ENCODE measurements at regions not wholly inside any gene's neighbourhood (a gene's known extent, or its start where the extent isn't known, plus 50 kb on each side); places are given as distances from the start of the nearest gene placed in this dataset.

- H3K27me3 ChIP-seq = no peaks in the 10 kb centered on the region
- H3K4me1 ChIP-seq = no peaks in the 10 kb centered on the region
- no peak overlapping the region for H3K27ac ChIP-seq
- DNase-seq (ENCODE audit: low spot score in 2 of 2) = no peak
- H3K9me3 ChIP-seq = no peaks in the 10 kb centered on the region
- intact Hi-C loops (cut with DNase I) = no loop called here
- no peaks in the 10 kb centered on the region for H3K36me3 ChIP-seq
- H3K4me3 ChIP-seq = no peak overlapping the region
- TF ChIP-seq CTCF (IDR thresholded peaks at IDR 0.05) = no peak
These were observed 77.6 kb upstream of the ASTN2 start for GRCh38 chr9:117492476-117492875.

GRCh38 chr9:117491491-117491890 is 76.6 kb upstream of the ASTN2 start:
- Histone ChIP-seq H3K27me3 (no peaks in the 10 kb centered on the region), H3K4me3 (no peak overlapping the region), H3K36me3 (no peaks in the 10 kb centered on the region), H3K4me1 (no peaks in the 10 kb centered on the region), H3K27ac (no peak overlapping the region), H3K9me3 (no peaks in the 10 kb centered on the region)
- no peak for DNase-seq (ENCODE audit: low spot score in 2 of 2)
- TF ChIP-seq CTCF (IDR thresholded peaks at IDR 0.05) = no peak
- intact Hi-C loops (cut with DNase I) = no loop called here

GRCh38 chr9:117490199-117490598 is 75.3 kb upstream of the ASTN2 start:
- Histone ChIP-seq H3K4me1 (no peaks in the 10 kb centered on the region), H3K4me3 (no peak overlapping the region), H3K27ac (no peak overlapping the region), H3K27me3 (no peaks in the 10 kb centered on the region), H3K9me3 (no peaks in the 10 kb centered on the region), H3K36me3 (no peaks in the 10 kb centered on the region)
- intact Hi-C loops (cut with DNase I) = no loop called here
- no peak for DNase-seq (ENCODE audit: low spot score in 2 of 2)
- no peak for TF ChIP-seq CTCF (IDR thresholded peaks at IDR 0.05)

GRCh38 chr9:117488659-117489058 is 73.8 kb upstream of the ASTN2 start:
- Histone ChIP-seq H3K9me3 (no peaks in the 10 kb centered on the region), H3K4me3 (no peak overlapping the region), H3K36me3 (no peaks in the 10 kb centered on the region), H3K27ac (no peak overlapping the region), H3K4me1 (no peaks in the 10 kb centered on the region), H3K27me3 (no peaks in the 10 kb centered on the region)
- TF ChIP-seq CTCF (IDR thresholded peaks at IDR 0.05) = no peak
- DNase-seq (ENCODE audit: low spot score in 2 of 2) = no peak
- intact Hi-C loops (cut with DNase I) = no loop called here

GRCh38 chr9:117487555-117488175 is 72.8 kb upstream of the ASTN2 start:
- intact Hi-C loops (cut with DNase I) = no loop called here
- TF ChIP-seq CTCF (IDR thresholded peaks at IDR 0.05) = peak; percentile 67 to 85 (median 83)
- no peak overlapping the region for H3K27ac ChIP-seq
- no peaks in the 10 kb centered on the region for H3K9me3 ChIP-seq
- peak in 1 of 2 donors; percentile 69 for DNase-seq (ENCODE audit: low spot score in 2 of 2)
- peak overlapping the region in 1 of 2 donors; percentile 28 for H3K4me3 ChIP-seq
- no peaks in the 10 kb centered on the region for H3K36me3 ChIP-seq
- H3K27me3 ChIP-seq = no peaks in the 10 kb centered on the region
- H3K4me1 ChIP-seq = no peaks in the 10 kb centered on the region

- no peak for DNase-seq (ENCODE audit: low spot score in 2 of 2)
- intact Hi-C loops (cut with DNase I) = no loop called here
- H3K27ac ChIP-seq = no peak overlapping the region
- no peak overlapping the region for H3K4me3 ChIP-seq
- no peaks in the 10 kb centered on the region for H3K27me3 ChIP-seq
- no peaks in the 10 kb centered on the region for H3K9me3 ChIP-seq
- H3K4me1 ChIP-seq = no peaks in the 10 kb centered on the region
- no peaks in the 10 kb centered on the region for H3K36me3 ChIP-seq
- no peak for TF ChIP-seq CTCF (IDR thresholded peaks at IDR 0.05)
These were observed 71.6 kb upstream of the ASTN2 start for GRCh38 chr9:117486426-117486825.
